ENCODE measurements at regions not wholly inside any gene's neighbourhood (a gene's known extent, or its start where the extent isn't known, plus 50 kb on each side); places are given as distances from the start of the nearest gene placed in this dataset.
A peak's percentile ranks its signal among the peaks of the same experiment; 100 is the strongest.

GRCh38 chr2:122094557-122094956, 339.1 kb downstream of the TSN start (continued):
- no peak for TF ChIP-seq ZNF263 (CRISPR knock-in tag; IDR thresholded peaks at IDR 0.05; ENCODE audit: borderline replicate concordance)
- no peak for TF ChIP-seq ZNF3 (CRISPR knock-in tag; IDR thresholded peaks at IDR 0.05)
- no peak for TF ChIP-seq POLR2B (IDR thresholded peaks at IDR 0.05; ENCODE audit: low read depth, partially characterized antibody)
- TF ChIP-seq NFATC3 (IDR thresholded peaks at IDR 0.05) = no peak

- DNase-seq (ENCODE audit: extremely low read depth in 1 of 4, low spot score in 3 of 4) (no peak), FAIRE-seq (no peak), ATAC-seq (no peak)
- H3K4me3 ChIP-seq = no peak overlapping the region
- H3K9me3 ChIP-seq (replicated peaks; ENCODE audit: control insufficient read depth, insufficient read depth, low read depth, low read length) = no peaks in the 10 kb centered on the region
- ChIA-PET CTCF (ENCODE audit: low intra/inter-chr PET ratio) (no interaction called here), POLR2A (interaction anchor here (0.6 kb wide), 1 partner anchor 89 kb away, joined by 4 read pairs; no protein-coding TSS in a partner anchor)
- TF ChIP-seq L3MBTL2 (IDR thresholded peaks at IDR 0.05) (no peak), PKNOX1 (IDR thresholded peaks at IDR 0.05) (peak; percentile 23; the same call in 1 of the 2 replicates), YY1 (IDR thresholded peaks at IDR 0.05; ENCODE audit: borderline replicate concordance in 1 of 3, control insufficient read depth in 1 of 3, extremely low read depth in 1 of 3, insufficient read depth in 3 of 3, insufficient read length in 1 of 3, insufficient replicate concordance in 2 of 3, low read depth in 1 of 3, low read length in 2 of 3) (no peak), RNF219 (CRISPR knock-in tag; IDR thresholded peaks at IDR 0.05) (no peak)
- WGBS (ENCODE audit: insufficient coverage, low coverage, missing lambda C conversion rate) = 0% methylated on average over 2 of the region's 2 CpGs
- H3K9me1 ChIP-seq (ENCODE audit: control insufficient read depth, insufficient read depth, low read length) = no peaks in the 10 kb centered on the region
- no peaks in the 10 kb centered on the region for H3K36me3 ChIP-seq (ENCODE audit: control insufficient read depth, insufficient read depth, low read length)
- no peaks in the 10 kb centered on the region for H3K27me3 ChIP-seq (ENCODE audit: control insufficient read depth in 2 of 2, insufficient read depth in 2 of 2, low read length in 2 of 2)
- no peak overlapping the region for H3K9ac ChIP-seq (ENCODE audit: insufficient read depth in 1 of 2, low read depth in 2 of 2, low read length in 2 of 2)
- no peak overlapping the region for H3K27ac ChIP-seq (ENCODE audit: extremely low read depth, low read depth, low read length)
- no peaks in the 10 kb centered on the region for H3K4me1 ChIP-seq (replicated peaks in 1 of 2; ENCODE audit: control insufficient read depth in 2 of 2, insufficient read depth in 2 of 2, low read length in 2 of 2)
- no TSS peak for BruUV-seq (replicated peaks)
- H2AFZ ChIP-seq (ENCODE audit: low read depth, low read length) = no peak overlapping the region
- intact Hi-C loops (cut with micrococcal nuclease) (no loop called here), in situ Hi-C loops (cut with MboI) (no loop called here)
- H4K20me1 ChIP-seq (replicated peaks; ENCODE audit: control insufficient read depth, insufficient read depth, low read length) = 0 out of 2 replicates have a peak, but pooled peaks cover 3% of the 10 kb centered on the region
- no peak overlapping the region for H3K4me2 ChIP-seq (ENCODE audit: insufficient read depth, low read length)
- no peaks in the 10 kb centered on the region for H3K79me2 ChIP-seq (ENCODE audit: control insufficient read depth, insufficient read depth, low read length)
Measured at GRCh38 chr2:122096761-122097160, 341.3 kb downstream of the TSN start.
